Transverse colon (tissue), 4 donors: ENCODE measurements at regions not wholly inside any gene's neighbourhood (a gene's known extent, or its start where the extent isn't known, plus 50 kb on each side); places are given as distances from the start of the nearest gene placed in this dataset.

ENCODE experiments used
- CTCF ChIP-seq, 5 experiments: fragments of 200-600 bp in 3 of 5; fragments of 450-650 bp in 2 of 5; sonication (generic) in 3 of 5; IDR thresholded peaks; 1 replicate in 2 of 5; 2 replicates in 3 of 5; pipeline ENCODE4 v1.5.1; 2016 to 2017; ENCODE audit warnings: antibody characterized with exemption in 5 of 5, inconsistent platforms in 3 of 5, mild to moderate bottlenecking in 2 of 5, moderate library complexity in 1 of 5
- POLR2AphosphoS5 ChIP-seq, 3 donors: sonication (generic); formaldehyde crosslinking; IDR thresholded peaks; one replicate each; pipeline ENCODE4 v1.6.1; 2016; ENCODE audit warnings: antibody characterized with exemption in 3 of 3

- no peak for TF ChIP-seq POLR2AphosphoS5 (IDR thresholded peaks at IDR 0.05)
- TF ChIP-seq CTCF (IDR thresholded peaks at IDR 0.05) = no peak
Observed at GRCh38 chr16:25374556-25374955, 116.9 kb upstream of the ZKSCAN2 start.
